SH-SY5Y (cell line): ENCODE measurements at regions not wholly inside any gene's neighbourhood (a gene's known extent, or its start where the extent isn't known, plus 50 kb on each side); places are given as distances from the start of the nearest gene placed in this dataset.

Source experiments
- GATA2 ChIP-seq: IDR thresholded peaks from 2 replicates; pipeline ENCODE4 v1.6.1; 2011; ENCODE audit warnings: mild to moderate bottlenecking, low read depth, low read length
- GATA3 ChIP-seq: IDR thresholded peaks from 2 replicates; pipeline ENCODE4 v1.6.1; 2011; ENCODE audit warnings: low read depth, mild to moderate bottlenecking, low read length, moderate library complexity

DNA sequence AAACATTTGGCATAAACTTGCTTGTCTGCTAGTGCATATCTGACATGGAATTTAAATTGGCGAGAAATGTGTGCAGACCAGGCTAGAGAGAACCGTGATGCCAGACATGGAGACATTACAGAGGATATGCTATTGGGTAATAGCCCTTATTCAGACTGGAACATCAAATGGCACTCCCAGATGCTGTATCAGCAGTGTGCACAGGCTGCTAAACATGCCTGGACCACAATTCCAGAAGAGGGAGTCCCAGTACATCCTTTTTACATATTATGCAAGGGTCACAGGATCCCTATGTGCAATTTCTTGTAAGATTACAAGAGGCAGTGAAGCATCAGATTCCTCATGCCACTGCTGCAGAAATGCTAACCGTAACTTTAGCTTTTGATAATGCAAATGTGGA, 354.5 kb upstream of the FOXG1 start:
- TF ChIP-seq GATA3 (no peak), GATA2 (no peak)
